Stimulated activated memory B cell treated with anti-CD40 and anti-IgM and Interleukin-4, amounts not matched to agents 10 μg/mL and 1 μg/mL and 100 μg/mL, for 72 hours (primary cell): ENCODE measurements at regions not wholly inside any gene's neighbourhood (a gene's known extent, or its start where the extent isn't known, plus 50 kb on each side); places are given as distances from the start of the nearest gene placed in this dataset.
A peak's percentile ranks its signal among the peaks of the same experiment; 100 is the strongest.

Experiments
- ATAC-seq: fragments of 150-1000 bp; cut with Tn5 transposase; 2 replicates; pipeline ENCODE4 v1.10.0; 2021
- H3K27ac Mint-ChIP-seq: one replicate; pipeline ENCODE4 v1.8.0; 2022; ENCODE audit warnings: mild to moderate bottlenecking, mixed read lengths
- H3K27me3 Mint-ChIP-seq: one replicate; pipeline ENCODE4 v1.8.0; 2022; ENCODE audit warnings: mixed read lengths
- H3K36me3 Mint-ChIP-seq: one replicate; pipeline ENCODE4 v1.8.0; 2022; ENCODE audit warnings: mixed read lengths
- H3K4me1 Mint-ChIP-seq: one replicate; pipeline ENCODE4 v1.8.0; 2022; ENCODE audit warnings: mixed read lengths
- H3K4me3 Mint-ChIP-seq: one replicate; pipeline ENCODE4 v1.8.0; 2022; ENCODE audit warnings: mild to moderate bottlenecking, moderate library complexity, mixed read lengths
- H3K9me3 Mint-ChIP-seq: one replicate; pipeline ENCODE4 v1.8.0; 2022; ENCODE audit warnings: mixed read lengths

DNA sequence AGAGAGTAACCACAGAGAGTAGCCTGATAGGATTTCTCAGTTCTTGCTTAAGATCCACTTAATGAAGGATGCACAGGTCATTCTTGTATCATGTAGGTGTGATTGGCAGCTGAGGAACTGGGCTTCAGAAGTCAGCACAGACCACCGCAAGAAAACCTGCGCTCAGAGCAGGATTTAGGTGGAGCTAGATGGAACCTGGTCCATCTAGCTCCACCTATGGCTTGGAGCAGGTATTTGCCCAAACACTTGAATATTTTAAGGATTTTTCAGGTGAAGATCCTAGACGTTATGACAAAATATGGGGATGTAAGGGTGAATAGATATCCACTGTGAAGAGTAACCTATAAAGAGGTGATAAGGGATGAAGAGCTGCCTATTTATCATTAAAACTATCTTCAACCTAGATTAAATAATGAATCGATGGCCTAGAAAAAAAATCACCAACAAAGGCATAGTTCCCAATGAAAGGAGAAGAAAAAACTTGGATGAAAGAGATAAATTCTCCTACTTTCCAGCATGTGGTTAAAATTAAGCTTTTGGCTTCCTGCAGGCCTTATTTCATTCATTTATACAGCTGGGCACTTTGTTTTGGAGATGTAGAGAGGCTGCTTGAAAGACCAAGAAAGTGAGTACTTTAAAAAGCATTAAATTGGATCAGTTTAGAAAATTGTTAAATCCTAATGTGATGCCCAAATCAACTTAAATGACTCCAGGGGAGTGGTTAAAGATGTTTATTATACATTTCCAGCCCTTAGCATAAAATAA lies 778.4 kb upstream of the GJE1 start:
- no peak overlapping the region for H3K27ac Mint-ChIP-seq
- H3K4me1 Mint-ChIP-seq: peaks cover 15% of the 10 kb centered on the region
- no peak overlapping the region for H3K4me3 Mint-ChIP-seq
- H3K36me3 Mint-ChIP-seq: no peaks in the 10 kb centered on the region
- no peak for ATAC-seq
- peaks cover 14% of the 10 kb centered on the region for H3K9me3 Mint-ChIP-seq
- no peaks in the 10 kb centered on the region for H3K27me3 Mint-ChIP-seq

DNA sequence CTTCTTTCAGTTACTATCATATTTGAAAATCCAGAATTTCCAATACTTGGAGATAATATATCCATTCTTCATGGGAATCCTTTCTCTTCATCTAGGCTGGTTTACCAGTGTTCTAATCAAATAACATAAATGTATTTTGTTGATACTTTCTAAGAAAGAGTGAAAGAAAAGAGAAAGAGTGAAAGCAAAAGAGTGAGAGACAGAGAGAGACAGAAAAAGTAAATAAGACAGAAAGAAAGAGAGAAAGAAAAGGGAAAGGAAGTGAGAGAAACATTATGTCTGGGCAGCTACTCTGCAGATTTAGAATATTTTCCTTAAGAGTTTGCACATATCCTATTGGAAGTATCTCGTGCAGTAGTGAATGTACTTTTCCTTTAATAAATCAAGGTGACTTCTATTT lies 781.0 kb upstream of the GJE1 start:
- Mint-ChIP-seq H3K36me3 (no peaks in the 10 kb centered on the region), H3K4me3 (no peak overlapping the region), H3K9me3 (peaks cover 4% of the 10 kb centered on the region), H3K27ac (no peak overlapping the region), H3K4me1 (no peaks in the 10 kb centered on the region), H3K27me3 (no peaks in the 10 kb centered on the region)
- ATAC-seq: no peak

DNA sequence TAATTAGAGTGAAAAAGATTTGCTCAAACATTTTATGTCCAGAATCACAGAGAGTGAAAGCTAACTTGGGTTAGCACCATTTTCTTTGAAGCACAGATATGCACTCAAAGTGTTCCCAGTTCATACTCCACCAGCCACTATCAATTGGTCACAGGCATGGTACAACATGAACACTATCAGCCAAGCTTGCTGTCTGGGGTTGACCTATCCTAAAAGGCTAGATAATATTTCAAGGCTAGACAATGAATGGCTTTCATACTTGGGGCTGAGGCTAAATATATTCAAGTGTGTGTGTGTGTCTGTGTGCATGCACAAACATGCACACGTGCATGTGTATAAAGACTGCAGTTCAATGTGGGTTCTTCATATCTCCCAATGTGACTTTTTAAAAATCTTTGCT lies 783.0 kb upstream of the GJE1 start:
- Mint-ChIP-seq H3K9me3 (no peaks in the 10 kb centered on the region), H3K36me3 (no peaks in the 10 kb centered on the region), H3K4me3 (no peak overlapping the region), H3K4me1 (no peaks in the 10 kb centered on the region), H3K27ac (no peak overlapping the region), H3K27me3 (no peaks in the 10 kb centered on the region)
- no peak for ATAC-seq

DNA sequence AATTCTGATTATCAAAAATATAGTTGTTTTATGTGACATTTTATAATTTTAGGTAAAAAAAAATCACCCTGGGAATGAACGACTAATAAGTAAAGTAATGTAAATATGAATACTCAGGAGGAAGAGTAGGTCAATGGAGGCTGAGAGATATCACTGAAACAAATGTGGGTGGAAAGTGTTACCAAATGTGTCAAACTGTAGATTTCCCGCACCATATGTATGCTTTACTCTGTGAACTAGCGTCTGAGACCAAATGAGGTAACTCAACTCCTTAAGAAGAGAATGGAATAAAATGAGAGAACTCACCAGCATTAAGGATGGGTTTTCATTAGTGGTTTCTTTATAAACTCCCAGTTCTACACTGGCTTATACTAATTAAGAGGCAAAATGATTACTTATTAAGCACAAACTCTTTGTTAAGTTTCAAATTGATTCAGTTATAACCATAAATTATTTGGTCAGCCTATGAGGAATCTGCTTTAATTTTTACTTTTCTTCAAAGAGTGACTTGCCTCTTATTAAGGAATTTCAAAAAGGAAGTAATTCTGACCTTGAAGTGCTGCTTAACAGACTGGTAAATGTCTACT lies 784.7 kb upstream of the GJE1 start:
- ATAC-seq: no peak
- no peaks in the 10 kb centered on the region for H3K36me3 Mint-ChIP-seq
- no peak overlapping the region for H3K4me3 Mint-ChIP-seq
- no peak overlapping the region for H3K27ac Mint-ChIP-seq
- no peaks in the 10 kb centered on the region for H3K27me3 Mint-ChIP-seq
- no peaks in the 10 kb centered on the region for H3K9me3 Mint-ChIP-seq
- H3K4me1 Mint-ChIP-seq: no peaks in the 10 kb centered on the region

DNA sequence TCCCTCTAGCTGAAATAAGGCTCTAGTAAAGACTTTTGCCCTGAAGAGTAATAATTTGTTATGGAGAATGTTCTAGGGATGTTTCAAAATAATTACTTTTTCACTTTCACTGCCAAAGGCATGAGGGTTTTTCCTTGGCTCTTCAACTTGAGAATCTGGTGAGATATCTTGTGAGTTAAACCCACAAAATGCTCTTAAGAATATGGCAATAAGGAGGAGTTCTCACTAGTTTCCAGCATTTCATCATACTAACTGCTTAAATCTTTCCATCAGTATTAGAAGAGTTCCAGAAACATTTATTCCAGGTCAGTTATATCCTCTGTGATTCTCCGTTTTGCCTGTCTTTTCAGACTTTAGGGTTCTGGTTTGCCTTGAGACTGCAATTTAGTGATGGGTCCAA lies 785.6 kb upstream of the GJE1 start:
- H3K27ac Mint-ChIP-seq: no peak overlapping the region
- H3K36me3 Mint-ChIP-seq: no peaks in the 10 kb centered on the region
- H3K4me1 Mint-ChIP-seq: no peaks in the 10 kb centered on the region
- H3K4me3 Mint-ChIP-seq: no peak overlapping the region
- H3K27me3 Mint-ChIP-seq: no peaks in the 10 kb centered on the region
- no peaks in the 10 kb centered on the region for H3K9me3 Mint-ChIP-seq
- no peak for ATAC-seq

DNA sequence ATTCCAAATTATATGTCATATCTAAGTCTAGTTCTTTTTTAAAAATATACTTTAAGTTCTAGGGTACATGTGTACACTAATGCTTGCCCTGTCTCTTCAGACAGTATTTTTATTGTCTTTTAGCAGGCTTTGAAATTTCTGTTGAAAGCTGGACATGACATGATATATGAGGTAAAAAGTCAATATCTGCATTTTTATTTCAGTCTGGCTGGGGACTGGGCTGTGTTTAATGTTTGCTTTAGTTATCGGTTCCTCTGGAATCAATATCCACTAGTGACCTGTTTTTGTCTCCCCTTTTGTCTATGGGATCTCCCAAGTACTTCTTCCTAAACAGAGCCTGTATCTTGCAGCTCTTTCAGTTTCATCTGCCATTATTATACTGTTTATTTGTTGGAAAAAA lies 786.2 kb upstream of the GJE1 start:
- H3K4me3 Mint-ChIP-seq: no peak overlapping the region
- no peaks in the 10 kb centered on the region for H3K27me3 Mint-ChIP-seq
- ATAC-seq: no peak
- H3K27ac Mint-ChIP-seq: no peak overlapping the region
- H3K36me3 Mint-ChIP-seq: no peaks in the 10 kb centered on the region
- H3K9me3 Mint-ChIP-seq: no peaks in the 10 kb centered on the region
- no peaks in the 10 kb centered on the region for H3K4me1 Mint-ChIP-seq

DNA sequence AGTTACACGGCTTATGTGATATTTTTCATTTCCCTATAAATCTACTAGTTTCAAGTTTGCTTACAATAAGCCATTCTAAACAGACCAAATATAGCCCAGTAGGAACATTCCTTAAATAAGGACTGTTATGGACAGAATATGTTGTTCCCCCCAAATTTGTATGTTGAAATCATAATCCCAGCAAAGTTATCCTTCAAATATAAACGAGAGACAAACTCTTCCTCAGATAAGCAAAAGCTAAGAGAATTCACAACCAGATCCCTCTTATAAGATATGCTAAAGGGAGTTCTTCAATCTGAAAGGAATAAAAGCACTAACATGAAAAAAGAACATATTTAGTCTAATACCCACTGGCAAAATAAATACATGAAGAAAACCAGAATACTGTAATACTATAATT lies 795.5 kb upstream of the GJE1 start:
- H3K4me3 Mint-ChIP-seq: no peak overlapping the region
- no peak overlapping the region for H3K27ac Mint-ChIP-seq
- H3K4me1 Mint-ChIP-seq: no peaks in the 10 kb centered on the region
- ATAC-seq: no peak
- H3K9me3 Mint-ChIP-seq: no peaks in the 10 kb centered on the region
- H3K36me3 Mint-ChIP-seq: no peaks in the 10 kb centered on the region
- H3K27me3 Mint-ChIP-seq: peaks cover 11% of the 10 kb centered on the region

DNA sequence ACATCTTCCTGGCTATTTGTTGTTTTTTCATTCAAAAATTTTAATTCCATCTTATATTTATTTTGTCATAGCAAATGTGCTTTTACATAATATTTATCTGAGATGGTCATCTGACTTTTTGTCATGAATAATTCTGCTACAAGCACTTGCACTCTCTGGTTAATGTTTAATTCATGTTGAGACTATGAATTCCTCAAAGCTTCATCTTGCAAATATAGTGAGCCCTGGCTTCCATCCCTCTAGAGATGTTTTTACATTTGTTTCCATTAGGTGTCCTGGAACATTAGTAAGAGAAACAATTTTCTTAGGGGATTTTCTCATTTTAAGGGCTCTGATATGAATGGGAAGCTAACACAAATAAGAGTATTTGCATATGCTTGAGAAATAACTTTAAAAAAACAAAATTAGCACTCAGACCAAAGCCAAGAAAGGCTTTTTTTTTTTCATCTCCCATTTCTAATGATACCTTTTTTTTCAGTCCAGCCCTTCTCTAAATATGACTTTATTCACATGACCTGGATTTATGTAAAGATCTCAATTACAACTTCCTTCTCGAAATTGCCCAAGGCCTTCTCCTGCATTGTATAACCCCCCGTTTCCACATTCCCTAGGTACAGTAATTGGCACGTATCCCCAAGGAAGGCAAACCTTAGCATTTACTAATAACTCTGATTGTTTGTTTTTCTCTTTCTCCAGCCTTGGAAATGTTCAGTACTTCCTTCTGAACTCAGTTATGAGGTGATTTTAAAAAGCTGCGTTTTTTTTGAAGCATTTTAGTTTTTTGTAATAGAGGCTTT lies 797.0 kb upstream of the GJE1 start:
- Mint-ChIP-seq H3K27me3 (peaks cover 11% of the 10 kb centered on the region), H3K9me3 (no peaks in the 10 kb centered on the region), H3K4me1 (no peaks in the 10 kb centered on the region), H3K36me3 (no peaks in the 10 kb centered on the region), H3K27ac (no peak overlapping the region), H3K4me3 (no peak overlapping the region)
- ATAC-seq: no peak

DNA sequence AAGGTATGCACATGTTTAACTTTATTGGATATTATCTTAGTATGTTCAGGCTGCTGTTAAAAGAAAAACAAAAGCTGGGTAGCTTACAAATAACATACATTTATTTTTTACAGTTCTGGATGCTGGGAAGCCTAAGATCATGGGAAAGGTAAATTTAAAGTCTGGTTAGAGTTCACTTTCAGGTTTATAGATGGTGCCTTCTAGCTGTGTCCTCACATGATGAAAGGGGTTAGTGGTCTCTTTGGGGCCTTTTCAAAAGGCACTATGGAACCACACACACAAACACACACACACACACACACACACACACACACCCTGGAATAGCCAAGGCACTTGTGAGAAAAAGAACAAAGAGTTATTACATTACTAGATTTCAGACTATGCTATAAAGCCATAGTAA lies 805.8 kb upstream of the GJE1 start:
- no peak overlapping the region for H3K27ac Mint-ChIP-seq
- H3K4me1 Mint-ChIP-seq: peaks cover 13% of the 10 kb centered on the region
- ATAC-seq: no peak
- no peaks in the 10 kb centered on the region for H3K27me3 Mint-ChIP-seq
- no peaks in the 10 kb centered on the region for H3K9me3 Mint-ChIP-seq
- no peak overlapping the region for H3K4me3 Mint-ChIP-seq
- H3K36me3 Mint-ChIP-seq: no peaks in the 10 kb centered on the region

DNA sequence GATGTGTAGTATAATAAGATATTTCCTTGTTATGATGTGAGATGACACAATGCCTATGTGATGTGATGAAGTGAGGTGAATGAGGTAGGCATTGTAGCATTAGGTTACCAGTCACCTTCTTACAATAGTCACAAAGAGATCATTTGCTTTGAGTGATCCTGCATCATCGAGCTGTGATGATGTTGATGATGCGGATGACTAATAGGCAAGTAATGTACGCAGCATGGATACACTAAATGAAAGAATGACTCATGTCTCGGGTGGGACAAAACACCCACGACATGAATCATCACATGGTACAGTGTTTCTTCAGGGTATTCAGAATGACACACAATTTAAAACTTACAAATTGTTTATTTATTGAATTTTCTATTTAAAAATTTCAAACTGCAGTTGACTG lies 806.3 kb upstream of the GJE1 start:
- no peaks in the 10 kb centered on the region for H3K9me3 Mint-ChIP-seq
- peak overlapping the region; percentile 21 for H3K4me3 Mint-ChIP-seq
- H3K27me3 Mint-ChIP-seq: no peaks in the 10 kb centered on the region
- no peak overlapping the region for H3K27ac Mint-ChIP-seq
- no peaks in the 10 kb centered on the region for H3K36me3 Mint-ChIP-seq
- H3K4me1 Mint-ChIP-seq: peaks cover 13% of the 10 kb centered on the region
- ATAC-seq: peak; percentile 71

DNA sequence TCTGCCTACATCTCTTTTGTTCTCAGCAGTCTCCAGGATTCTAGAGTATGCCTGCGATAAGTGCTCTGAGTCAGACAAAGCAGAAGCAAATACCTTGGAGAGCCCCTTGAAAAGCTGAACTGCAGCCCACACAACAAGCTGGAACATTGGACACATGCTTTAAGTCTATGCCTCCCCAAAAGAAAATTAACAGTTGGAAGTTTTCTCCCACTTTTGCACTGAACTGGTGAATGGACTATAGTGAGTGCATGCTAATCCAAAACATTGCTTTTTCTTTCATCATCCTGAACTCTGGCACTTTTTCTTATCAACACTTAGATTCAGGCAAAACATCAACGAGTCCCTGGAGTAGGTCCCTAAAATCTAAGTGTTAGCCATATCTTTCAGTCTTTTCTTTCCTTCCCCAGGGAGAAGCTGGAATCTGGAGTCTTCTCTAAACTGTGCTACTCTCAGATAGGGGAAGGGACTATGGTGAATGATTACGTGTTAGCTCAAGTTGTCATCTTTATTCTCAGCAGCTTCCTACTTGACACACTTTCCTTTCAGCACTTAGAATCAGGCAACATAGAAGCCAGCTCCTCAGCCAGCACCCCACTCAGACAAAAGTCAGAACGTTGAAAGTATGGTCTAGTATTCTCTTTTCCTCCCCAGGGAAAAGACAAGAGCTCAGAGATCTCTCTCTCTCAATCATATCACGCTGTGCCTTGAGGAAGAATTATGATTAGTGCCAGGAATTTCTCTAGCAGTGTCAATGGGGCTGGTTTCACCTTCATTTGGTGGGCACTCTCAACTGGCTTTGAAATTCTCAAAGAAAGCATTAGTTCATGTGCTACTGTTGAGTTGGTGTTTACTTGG lies 811.0 kb upstream of the GJE1 start:
- no peaks in the 10 kb centered on the region for H3K36me3 Mint-ChIP-seq

DNA sequence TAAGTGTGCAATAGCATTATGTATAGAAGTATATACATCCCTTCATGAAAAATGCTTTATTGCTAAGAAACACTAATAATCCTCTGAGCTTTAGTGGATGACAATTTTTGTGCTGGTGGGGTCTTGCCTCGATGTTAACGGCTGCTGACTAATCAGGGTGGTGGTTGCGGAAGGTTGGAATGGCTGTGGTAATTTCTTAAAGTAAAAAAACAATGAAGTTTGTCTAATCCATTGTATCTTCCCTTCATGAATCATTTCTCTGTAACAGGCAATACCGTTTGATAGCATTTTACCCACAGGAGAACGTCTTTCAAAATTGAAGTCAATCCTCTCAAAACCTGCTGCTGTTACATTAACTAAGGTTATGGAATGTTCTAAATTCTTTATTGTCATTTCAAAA lies 816.5 kb upstream of the GJE1 start:
- Mint-ChIP-seq H3K27ac (no peak overlapping the region), H3K4me1 (no peaks in the 10 kb centered on the region), H3K9me3 (no peaks in the 10 kb centered on the region), H3K36me3 (no peaks in the 10 kb centered on the region), H3K27me3 (no peaks in the 10 kb centered on the region), H3K4me3 (no peak overlapping the region)
- ATAC-seq: no peak

More for the DNA sequence above, 811.0 kb upstream of the GJE1 start:
- no peak overlapping the region for H3K27ac Mint-ChIP-seq
- H3K4me1 Mint-ChIP-seq: peaks cover 4% of the 10 kb centered on the region
- no peaks in the 10 kb centered on the region for H3K9me3 Mint-ChIP-seq
- no peaks in the 10 kb centered on the region for H3K27me3 Mint-ChIP-seq
- no peak for ATAC-seq
- H3K4me3 Mint-ChIP-seq: no peak overlapping the region

DNA sequence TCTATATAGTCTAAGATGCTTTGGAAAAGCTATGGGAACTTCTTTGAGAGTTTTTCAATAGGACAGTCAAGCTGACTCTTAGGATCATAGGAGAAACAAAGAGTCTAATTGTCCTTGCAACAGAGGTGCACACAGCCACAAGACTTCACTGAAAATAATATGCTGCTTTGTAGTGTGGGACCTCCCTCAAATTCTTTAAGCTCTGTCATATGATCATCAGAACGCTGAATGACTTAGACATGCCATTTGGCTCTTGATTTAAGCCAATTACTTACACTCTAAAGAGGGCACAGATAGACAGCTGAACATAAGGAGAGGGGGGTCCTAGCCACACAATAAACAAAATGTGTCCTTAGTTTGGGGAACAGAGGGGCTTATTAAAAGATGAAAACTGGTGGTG lies 818.7 kb upstream of the GJE1 start:
- ATAC-seq: no peak
- Mint-ChIP-seq H3K27ac (no peak overlapping the region), H3K36me3 (no peaks in the 10 kb centered on the region), H3K4me1 (no peaks in the 10 kb centered on the region), H3K4me3 (no peak overlapping the region), H3K9me3 (no peaks in the 10 kb centered on the region), H3K27me3 (no peaks in the 10 kb centered on the region)

DNA sequence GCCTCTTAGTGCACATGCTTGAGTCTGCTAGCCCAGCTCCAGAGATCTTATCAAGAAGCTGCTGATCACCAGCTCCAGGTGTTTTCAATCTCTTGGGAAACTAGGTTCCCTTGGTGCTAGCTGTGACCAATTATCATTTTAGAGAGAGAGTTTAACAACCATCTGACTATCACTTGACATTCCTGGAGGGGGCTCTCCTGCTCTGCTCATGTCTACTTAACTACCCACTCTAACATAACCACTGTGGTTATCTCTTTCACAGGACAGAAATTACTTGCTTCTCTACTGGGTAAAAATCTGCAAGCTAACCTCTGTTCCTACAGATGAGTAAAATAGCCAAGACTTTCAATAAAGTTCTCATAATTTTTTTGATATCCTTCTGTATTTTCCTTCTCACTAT lies 823.4 kb upstream of the GJE1 start:
- Mint-ChIP-seq H3K9me3 (peaks cover 3% of the 10 kb centered on the region), H3K27me3 (no peaks in the 10 kb centered on the region), H3K4me1 (no peaks in the 10 kb centered on the region), H3K4me3 (no peak overlapping the region), H3K36me3 (no peaks in the 10 kb centered on the region), H3K27ac (no peak overlapping the region)
- ATAC-seq: peak; percentile 60

DNA sequence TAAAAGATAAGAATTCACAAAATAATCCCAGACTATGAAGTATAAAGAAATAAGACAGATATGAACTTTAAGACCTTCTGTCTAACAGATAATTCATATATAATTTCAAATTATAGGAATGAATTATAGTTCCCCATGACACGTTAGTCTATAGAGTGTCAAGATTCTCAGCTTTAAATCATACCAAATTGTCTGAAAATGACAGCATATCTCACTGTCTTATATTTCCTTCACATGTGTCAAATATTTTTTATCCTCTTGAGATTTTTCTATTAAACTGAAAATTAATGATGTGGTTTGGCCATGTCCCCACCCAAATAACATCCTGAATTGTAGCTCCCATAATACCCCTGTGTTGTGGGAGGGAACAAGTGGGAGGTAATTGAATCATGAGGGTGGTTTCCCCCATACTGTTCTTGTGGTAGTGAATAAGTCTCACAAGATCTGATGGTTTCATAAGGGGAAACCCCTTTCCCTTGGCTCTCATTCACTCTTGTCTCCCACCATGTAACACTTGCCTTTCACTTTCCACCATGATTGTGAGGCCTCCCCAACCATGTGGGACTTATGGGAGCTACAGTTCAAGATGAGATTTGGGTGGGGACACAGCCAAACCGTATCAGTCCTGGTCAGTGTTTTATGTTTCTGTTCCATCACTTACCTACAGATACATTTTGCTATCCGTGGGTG lies 825.3 kb upstream of the GJE1 start:
- Mint-ChIP-seq H3K9me3 (peaks cover 3% of the 10 kb centered on the region), H3K4me1 (no peaks in the 10 kb centered on the region), H3K36me3 (no peaks in the 10 kb centered on the region), H3K4me3 (no peak overlapping the region), H3K27ac (no peak overlapping the region), H3K27me3 (no peaks in the 10 kb centered on the region)
- ATAC-seq: no peak
